GM19035 (cell line): ENCODE measurements at regions not wholly inside any gene's neighbourhood (a gene's known extent, or its start where the extent isn't known, plus 50 kb on each side); places are given as distances from the start of the nearest gene placed in this dataset.

Experiments used
- ATAC-seq: cut with Tn5 transposase; IDR thresholded peaks from one replicate; pipeline ENCODE4 v1.9.1; 2021; ENCODE audit not compliant: unreplicated experiment

- ATAC-seq, result no peak
Measured at GRCh38 chr6:135791441-135791840, 60.1 kb upstream of the PDE7B start.

- no peak for ATAC-seq
Measured at GRCh38 chr6:135796643-135797305, 54.7 kb upstream of the PDE7B start.

GRCh38 chr6:135797361-135797760, 54.1 kb upstream of the PDE7B start:
- no peak for ATAC-seq

- ATAC-seq, result peak; percentile 70
Measured at GRCh38 chr6:135798751-135799515, 52.6 kb upstream of the PDE7B start.
